CD14-positive monocyte (primary cell): ENCODE measurements at regions not wholly inside any gene's neighbourhood (a gene's known extent, or its start where the extent isn't known, plus 50 kb on each side); places are given as distances from the start of the nearest gene placed in this dataset.
"Not testable (repeated sequence)": the region's sequence is repeated elsewhere in the genome, so short reads cannot be mapped to it uniquely, and the experiment has no call there.

Experiments
- DNase-seq, 3 donors: peaks; one replicate each; pipeline ENCODE4 v3.0.0-alpha.2; 2011 to 2022
- H2AFZ ChIP-seq: 2 replicates; pipeline ENCODE4 v1.6.0; 2012; ENCODE audit warnings: mild to moderate bottlenecking, low read depth, low read length, inconsistent platforms; ENCODE audit not compliant: insufficient read depth, poor library complexity, severe bottlenecking
- H3K27ac ChIP-seq, 2 donors: 1 replicate in 1 of 2; 2 replicates in 1 of 2; pipeline ENCODE4 v1.5.1; 2012 to 2013; ENCODE audit warnings: low read length in 2 of 2, control low read depth in 1 of 2, inconsistent platforms in 1 of 2, low read depth in 1 of 2, mild to moderate bottlenecking in 1 of 2
- H3K27me3 ChIP-seq, 2 donors: one replicate each; pipeline versions ENCODE4 v1.6.0 to v1.6.1; 2011 to 2013; ENCODE audit warnings: low read length in 2 of 2; ENCODE audit not compliant: control insufficient read depth in 2 of 2, insufficient read depth in 2 of 2
- H3K36me3 ChIP-seq, 2 donors: replicated peaks in 1 of 2; 1 replicate in 1 of 2; 2 replicates in 1 of 2; pipeline versions ENCODE4 v1.5.1 to v1.6.1; 2012 to 2013; ENCODE audit warnings: low read length in 2 of 2, control low read depth in 1 of 2, inconsistent platforms in 1 of 2, mild to moderate bottlenecking in 1 of 2; ENCODE audit not compliant: insufficient read depth in 2 of 2, control insufficient read depth in 1 of 2
- H3K4me1 ChIP-seq, 2 donors: 1 replicate in 1 of 2; 2 replicates in 1 of 2; pipeline versions ENCODE4 v1.5.1 to v1.6.1; 2012 to 2013; ENCODE audit warnings: low read length in 2 of 2, control low read depth in 1 of 2, inconsistent platforms in 1 of 2, mild to moderate bottlenecking in 1 of 2, moderate library complexity in 1 of 2; ENCODE audit not compliant: insufficient read depth in 2 of 2, control insufficient read depth in 1 of 2
- H3K4me2 ChIP-seq: replicated peaks from 2 replicates; pipeline ENCODE3; 2012; ENCODE audit warnings: low read length, moderate library complexity, mild to moderate bottlenecking; ENCODE audit not compliant: poor library complexity, severe bottlenecking; ENCODE audit errors: extremely low read depth
- H3K4me3 ChIP-seq, 3 experiments: fragments of 200-600 bp in 1 of 3; sonication (generic) in 1 of 3; replicated peaks in 1 of 3; 1 replicate in 2 of 3; 2 replicates in 1 of 3; pipeline ENCODE4 v1.5.1; 2011 to 2013; ENCODE audit warnings: low read length in 3 of 3, mild to moderate bottlenecking in 3 of 3, control low read depth in 2 of 3, low read depth in 2 of 3, inconsistent platforms in 1 of 3, moderate library complexity in 1 of 3
- H3K79me2 ChIP-seq: 2 replicates; pipeline ENCODE4 v1.6.0; 2012; ENCODE audit warnings: mild to moderate bottlenecking, control low read depth, inconsistent platforms, low read length, moderate library complexity; ENCODE audit not compliant: insufficient read depth
- H3K9ac ChIP-seq: 2 replicates; pipeline ENCODE4 v1.6.0; 2017; ENCODE audit warnings: low read length, mild to moderate bottlenecking; ENCODE audit not compliant: insufficient read depth, poor library complexity, severe bottlenecking
- H3K9me3 ChIP-seq, 2 donors: replicated peaks in 1 of 2; 1 replicate in 1 of 2; 2 replicates in 1 of 2; pipeline versions ENCODE4 v1.5.1 to v1.6.1; 2012 to 2013; ENCODE audit warnings: low read length in 2 of 2, control low read depth in 1 of 2; ENCODE audit not compliant: control insufficient read depth in 1 of 2, insufficient read depth in 1 of 2
- H4K20me1 ChIP-seq: 2 replicates; pipeline ENCODE4 v1.6.0; 2012; ENCODE audit warnings: mild to moderate bottlenecking, low read length, control low read depth, moderate library complexity; ENCODE audit not compliant: insufficient read depth
- H3K27ac Mint-ChIP-seq, 7 donors: one replicate each; pipeline ENCODE4 v1.8.0; 2020; ENCODE audit warnings: mild to moderate bottlenecking in 7 of 7, mixed read lengths in 7 of 7, moderate library complexity in 6 of 7, inconsistent platforms in 2 of 7
- H3K27me3 Mint-ChIP-seq, 3 donors: one replicate each; pipeline ENCODE4 v1.8.0; 2021 to 2022; ENCODE audit warnings: low read depth in 3 of 3, mild to moderate bottlenecking in 3 of 3, mixed read lengths in 3 of 3, moderate library complexity in 3 of 3, inconsistent platforms in 1 of 3
- H3K36me3 Mint-ChIP-seq, 2 donors: one replicate each; pipeline ENCODE4 v1.8.0; 2020; ENCODE audit warnings: mixed read lengths in 2 of 2, inconsistent platforms in 1 of 2, mild to moderate bottlenecking in 1 of 2
- H3K4me1 Mint-ChIP-seq: one replicate; pipeline ENCODE4 v1.8.0; 2020; ENCODE audit warnings: mild to moderate bottlenecking, mixed read lengths
- H3K4me3 Mint-ChIP-seq, 2 donors: one replicate each; pipeline ENCODE4 v1.8.0; 2020; ENCODE audit warnings: mild to moderate bottlenecking in 2 of 2, mixed read lengths in 2 of 2, moderate library complexity in 1 of 2
- H3K9me3 Mint-ChIP-seq, 7 donors: one replicate each; pipeline ENCODE4 v1.8.0; 2020 to 2022; ENCODE audit warnings: mixed read lengths in 7 of 7, mild to moderate bottlenecking in 6 of 7, moderate library complexity in 6 of 7, inconsistent platforms in 2 of 7
- WGBS: methylation state at CpG from one replicate; pipeline ENCODE4 v1.1.5; 2013; ENCODE audit warnings: missing lambda C conversion rate; ENCODE audit not compliant: insufficient coverage; 5-methylcytosine and 5-hydroxymethylcytosine counted together
- intact Hi-C, 2 donors: fragments of 100-400 bp; cut with micrococcal nuclease; formaldehyde crosslinking; loops; one replicate each; pipeline versions ENCODE4 v1.15.0 to v1.15.1; 2023
- TF ChIP-seq, protein P1 (sequence below): fragments of 200-600 bp; IDR thresholded peaks from one replicate; pipeline ENCODE4 v1.8.0; 2022; ENCODE audit warnings: antibody characterized with exemption, mild to moderate bottlenecking

GRCh38 chr18:8912348-8913326 lies 189.9 kb upstream of the NDUFV2 start:
- intact Hi-C loops = no loop called here
- H3K4me1 Mint-ChIP-seq = peaks cover 2% of the 10 kb centered on the region
- Histone ChIP-seq H3K27ac (peak overlapping the region in 1 of 2 donors; percentile 12), H3K9me3 (no peaks in the 10 kb centered on the region), H3K4me3 (no peak overlapping the region), H3K4me2 (no peak overlapping the region), H3K79me2 (no peaks in the 10 kb centered on the region), H3K9ac (no peak overlapping the region), H4K20me1 (no peaks in the 10 kb centered on the region), H3K4me1 (no peaks in the 10 kb centered on the region), H2AFZ (no peak overlapping the region), H3K36me3 (no peaks in the 10 kb centered on the region), H3K27me3 (no peaks in the 10 kb centered on the region)
- no peak overlapping the region for H3K4me3 Mint-ChIP-seq
- peak overlapping the region in 1 of 7 donors; percentile 72 for H3K27ac Mint-ChIP-seq
- TF ChIP-seq, protein P1, sequence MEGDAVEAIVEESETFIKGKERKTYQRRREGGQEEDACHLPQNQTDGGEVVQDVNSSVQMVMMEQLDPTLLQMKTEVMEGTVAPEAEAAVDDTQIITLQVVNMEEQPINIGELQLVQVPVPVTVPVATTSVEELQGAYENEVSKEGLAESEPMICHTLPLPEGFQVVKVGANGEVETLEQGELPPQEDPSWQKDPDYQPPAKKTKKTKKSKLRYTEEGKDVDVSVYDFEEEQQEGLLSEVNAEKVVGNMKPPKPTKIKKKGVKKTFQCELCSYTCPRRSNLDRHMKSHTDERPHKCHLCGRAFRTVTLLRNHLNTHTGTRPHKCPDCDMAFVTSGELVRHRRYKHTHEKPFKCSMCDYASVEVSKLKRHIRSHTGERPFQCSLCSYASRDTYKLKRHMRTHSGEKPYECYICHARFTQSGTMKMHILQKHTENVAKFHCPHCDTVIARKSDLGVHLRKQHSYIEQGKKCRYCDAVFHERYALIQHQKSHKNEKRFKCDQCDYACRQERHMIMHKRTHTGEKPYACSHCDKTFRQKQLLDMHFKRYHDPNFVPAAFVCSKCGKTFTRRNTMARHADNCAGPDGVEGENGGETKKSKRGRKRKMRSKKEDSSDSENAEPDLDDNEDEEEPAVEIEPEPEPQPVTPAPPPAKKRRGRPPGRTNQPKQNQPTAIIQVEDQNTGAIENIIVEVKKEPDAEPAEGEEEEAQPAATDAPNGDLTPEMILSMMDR = no peak
- peaks cover 0 to 1% (median 1%) of the 10 kb centered on the region in 3 donors for H3K27me3 Mint-ChIP-seq
- DNase-seq = no peak
- no peaks in the 10 kb centered on the region for H3K36me3 Mint-ChIP-seq
- H3K9me3 Mint-ChIP-seq = peaks cover 1 to 16% (median 13%) of the 10 kb centered on the region in 7 donors
- WGBS = 90% methylated on average over 12 of the region's 17 CpGs

DNA sequence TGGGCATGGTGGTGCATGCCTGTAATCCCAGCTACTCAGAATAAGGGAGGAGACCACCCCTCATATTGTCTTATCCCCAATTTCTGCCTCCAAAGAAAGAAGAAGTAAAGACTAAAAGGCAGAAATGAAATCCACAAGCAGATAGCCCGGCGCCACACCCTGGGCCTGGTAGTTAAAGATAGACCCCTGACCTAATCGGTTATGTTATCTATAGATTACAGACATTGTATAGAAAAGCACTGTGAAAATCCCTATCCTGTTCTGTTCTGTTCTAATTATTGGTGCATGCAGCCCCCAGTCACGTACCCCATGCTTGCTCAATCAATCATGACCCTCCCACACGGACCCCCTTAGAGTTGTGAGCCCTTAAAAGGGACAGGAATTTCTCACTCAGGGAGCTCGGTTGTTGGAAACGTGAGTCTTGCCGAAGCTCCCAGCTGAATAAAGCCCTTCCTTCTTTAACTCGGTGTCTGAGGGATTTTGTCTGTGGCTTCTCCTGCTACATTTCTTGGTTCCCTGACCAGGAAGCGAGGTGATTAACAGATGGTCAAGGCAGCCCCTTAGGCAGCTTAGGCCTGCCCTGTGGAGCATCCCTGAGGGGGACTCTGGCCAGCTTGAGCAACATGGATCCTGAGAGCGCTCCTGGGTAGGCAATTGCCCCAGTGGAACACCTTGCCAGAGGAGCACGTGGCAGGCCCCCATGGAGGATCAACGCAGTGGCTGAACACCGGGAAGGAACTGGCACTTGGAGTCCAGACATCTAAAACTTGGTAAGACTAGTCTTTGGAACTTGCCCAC lies 188.7 kb upstream of the NDUFV2 start:
- H3K79me2 ChIP-seq, H3K4me1 ChIP-seq, H3K4me2 ChIP-seq, H3K36me3 ChIP-seq, H3K27me3 Mint-ChIP-seq, H3K27ac ChIP-seq, H3K4me1 Mint-ChIP-seq, intact Hi-C loops, H3K4me3 ChIP-seq, H4K20me1 ChIP-seq, H3K36me3 Mint-ChIP-seq, H2AFZ ChIP-seq, H3K4me3 Mint-ChIP-seq, H3K27me3 ChIP-seq, H3K9ac ChIP-seq, DNase-seq, H3K9me3 ChIP-seq: not testable (repeated sequence)
- Mint-ChIP-seq H3K27ac (peak overlapping the region in 1 of 7 donors; percentile 50), H3K9me3 (peaks cover 1 to 17% (median 8%) of the 10 kb centered on the region in 7 donors)
- 88% methylated on average over 7 of the region's 14 CpGs for WGBS

DNA sequence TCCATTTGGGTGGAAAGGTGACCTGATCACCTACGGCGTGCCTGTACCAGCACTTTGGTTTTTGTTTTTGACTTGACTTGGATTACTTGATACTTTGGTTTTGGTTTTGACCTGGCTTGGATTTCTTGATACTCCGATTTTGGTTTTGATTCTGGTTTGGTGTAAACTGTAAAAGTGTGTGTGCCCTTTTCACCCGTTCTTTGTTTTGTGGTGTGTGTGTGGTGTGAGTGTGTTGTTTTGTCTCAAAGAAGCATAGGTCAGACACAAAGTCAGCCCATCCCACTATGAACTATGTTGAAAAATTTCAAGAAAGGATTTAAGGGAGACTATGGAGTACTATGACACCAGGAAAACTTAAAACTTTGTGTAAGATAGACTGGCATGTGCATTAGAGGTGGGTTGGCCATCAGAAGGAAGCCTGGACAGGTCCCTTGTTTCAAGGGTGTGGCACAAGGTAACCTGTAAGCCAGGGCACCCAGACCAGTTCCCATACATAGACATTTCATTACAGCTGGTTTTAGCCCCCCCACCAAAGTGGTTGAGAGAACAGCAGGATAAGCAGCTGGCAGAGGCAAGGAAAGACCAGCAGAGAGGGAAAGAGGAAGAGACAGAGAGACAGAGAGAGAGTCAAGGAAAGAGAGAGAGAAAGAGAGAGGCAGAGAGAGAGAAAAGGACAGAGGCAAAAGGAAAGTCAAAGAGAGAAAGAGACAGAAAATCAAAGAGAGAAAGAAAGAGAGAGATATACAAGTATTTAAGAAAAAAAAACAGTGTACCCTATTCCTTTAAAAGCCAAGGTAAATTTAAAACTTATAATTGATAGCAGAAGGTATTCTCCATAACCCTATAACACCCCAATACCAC lies 187.9 kb upstream of the NDUFV2 start:
- H3K4me1 Mint-ChIP-seq, intact Hi-C loops, H3K36me3 ChIP-seq, H3K9ac ChIP-seq, H2AFZ ChIP-seq, H3K27me3 ChIP-seq, H3K79me2 ChIP-seq, H3K9me3 ChIP-seq, H3K27ac Mint-ChIP-seq, DNase-seq, H3K4me3 Mint-ChIP-seq, H3K4me1 ChIP-seq, H3K4me2 ChIP-seq, H3K27me3 Mint-ChIP-seq, H3K4me3 ChIP-seq, H4K20me1 ChIP-seq, H3K27ac ChIP-seq, H3K36me3 Mint-ChIP-seq: not testable (repeated sequence)
- WGBS = 100% methylated on average over 3 of the region's 4 CpGs
- H3K9me3 Mint-ChIP-seq = peaks cover 1 to 16% (median 8%) of the 10 kb centered on the region in 7 donors
